ENCODE measurements at regions not wholly inside any gene's neighbourhood (a gene's known extent, or its start where the extent isn't known, plus 50 kb on each side); places are given as distances from the start of the nearest gene placed in this dataset.

- Histone ChIP-seq H3K27ac (ENCODE audit: low read depth, low read length) (no peak overlapping the region), H3K36me3 (ENCODE audit: control insufficient read depth in 2 of 3, insufficient read depth in 3 of 3, low read length in 3 of 3) (no peaks in the 10 kb centered on the region), H3K4me1 (ENCODE audit: control insufficient read depth in 2 of 2, insufficient read depth in 2 of 2, low read length in 2 of 2) (no peaks in the 10 kb centered on the region), H3K27me3 (ENCODE audit: control insufficient read depth in 2 of 2, insufficient read depth in 2 of 2, low read length in 2 of 2) (no peaks in the 10 kb centered on the region), H3K9me3 (ENCODE audit: control insufficient read depth in 2 of 3, low read length in 3 of 3) (no peaks in the 10 kb centered on the region), H3K4me3 (ENCODE audit: low read length) (no peak overlapping the region)
- H3K27me3 Mint-ChIP-seq, result no peaks in the 10 kb centered on the region
- intact Hi-C loops (cut with micrococcal nuclease), result no loop called here
- H3K4me1 Mint-ChIP-seq, result no peaks in the 10 kb centered on the region
- POLR2A ChIA-PET, result no interaction called here
- ATAC-seq (no peak), DNase-seq (no peak)
- H3K27ac Mint-ChIP-seq, result no peak overlapping the region
- CTCF ChIA-PET, result no interaction called here
- H3K4me3 Mint-ChIP-seq, result no peak overlapping the region
- H3K9me3 Mint-ChIP-seq, result peaks cover 0 to 8% (median 0%) of the 10 kb centered on the region in 11 donors
- H3K36me3 Mint-ChIP-seq, result no peaks in the 10 kb centered on the region
Observed at GRCh38 chr2:185477452-185477851, 261.2 kb upstream of the FSIP2 start.

GRCh38 chr2:185484602-185485001, 254.0 kb upstream of the FSIP2 start:
- ATAC-seq, result no peak
- Histone ChIP-seq H3K36me3 (ENCODE audit: control insufficient read depth in 2 of 3, insufficient read depth in 3 of 3, low read length in 3 of 3) (no peaks in the 10 kb centered on the region), H3K27ac (ENCODE audit: low read depth, low read length) (no peak overlapping the region), H3K4me3 (ENCODE audit: low read length) (no peak overlapping the region), H3K27me3 (ENCODE audit: control insufficient read depth in 2 of 2, insufficient read depth in 2 of 2, low read length in 2 of 2) (no peaks in the 10 kb centered on the region), H3K4me1 (ENCODE audit: control insufficient read depth in 2 of 2, insufficient read depth in 2 of 2, low read length in 2 of 2) (no peaks in the 10 kb centered on the region), H3K9me3 (ENCODE audit: control insufficient read depth in 2 of 3, low read length in 3 of 3) (no peaks in the 10 kb centered on the region)
- ChIA-PET CTCF (no interaction called here), POLR2A (no interaction called here)
- Mint-ChIP-seq H3K9me3 (peaks cover 2 to 25% (median 8%) of the 10 kb centered on the region in 11 donors), H3K27me3 (no peaks in the 10 kb centered on the region), H3K27ac (no peak overlapping the region), H3K4me3 (no peak overlapping the region), H3K4me1 (no peaks in the 10 kb centered on the region), H3K36me3 (peaks cover 0 to 6% (median 0%) of the 10 kb centered on the region in 5 donors)
- intact Hi-C loops (cut with micrococcal nuclease), result no loop called here
- no peak for DNase-seq

GRCh38 chr2:185502351-185502750, 236.3 kb upstream of the FSIP2 start:
- Histone ChIP-seq H3K4me3 (ENCODE audit: low read length) (no peak overlapping the region), H3K27ac (ENCODE audit: low read depth, low read length) (no peak overlapping the region), H3K36me3 (ENCODE audit: control insufficient read depth in 2 of 3, insufficient read depth in 3 of 3, low read length in 3 of 3) (no peaks in the 10 kb centered on the region), H3K9me3 (ENCODE audit: control insufficient read depth in 2 of 3, low read length in 3 of 3) (peaks cover 0 to 3% (median 0%) of the 10 kb centered on the region in 3 experiments), H3K4me1 (ENCODE audit: control insufficient read depth in 2 of 2, insufficient read depth in 2 of 2, low read length in 2 of 2) (no peaks in the 10 kb centered on the region), H3K27me3 (ENCODE audit: control insufficient read depth in 2 of 2, insufficient read depth in 2 of 2, low read length in 2 of 2) (no peaks in the 10 kb centered on the region)
- Mint-ChIP-seq H3K36me3 (no peaks in the 10 kb centered on the region), H3K4me1 (no peaks in the 10 kb centered on the region), H3K27ac (no peak overlapping the region), H3K9me3 (peaks cover 0 to 43% (median 14%) of the 10 kb centered on the region in 11 donors), H3K4me3 (no peak overlapping the region), H3K27me3 (no peaks in the 10 kb centered on the region)
- CTCF ChIA-PET, result no interaction called here
- POLR2A ChIA-PET, result no interaction called here
- ATAC-seq, result no peak
- intact Hi-C loops (cut with micrococcal nuclease), result no loop called here
- no peak for DNase-seq

- no peak overlapping the region for H3K27ac Mint-ChIP-seq
- Histone ChIP-seq H3K36me3 (ENCODE audit: control insufficient read depth in 2 of 3, insufficient read depth in 3 of 3, low read length in 3 of 3) (no peaks in the 10 kb centered on the region), H3K4me3 (ENCODE audit: low read length) (no peak overlapping the region), H3K27me3 (ENCODE audit: control insufficient read depth in 2 of 2, insufficient read depth in 2 of 2, low read length in 2 of 2) (no peaks in the 10 kb centered on the region), H3K9me3 (ENCODE audit: control insufficient read depth in 2 of 3, low read length in 3 of 3) (peaks cover 0 to 6% (median 0%) of the 10 kb centered on the region in 3 experiments), H3K27ac (ENCODE audit: low read depth, low read length) (no peak overlapping the region), H3K4me1 (ENCODE audit: control insufficient read depth in 2 of 2, insufficient read depth in 2 of 2, low read length in 2 of 2) (no peaks in the 10 kb centered on the region)
- DNase-seq, result no peak
- no peak for ATAC-seq
- H3K27me3 Mint-ChIP-seq, result no peaks in the 10 kb centered on the region
- H3K36me3 Mint-ChIP-seq, result peaks cover 0 to 4% (median 0%) of the 10 kb centered on the region in 5 donors
- peaks cover 3 to 62% (median 26%) of the 10 kb centered on the region in 11 donors for H3K9me3 Mint-ChIP-seq
- no peaks in the 10 kb centered on the region for H3K4me1 Mint-ChIP-seq
- intact Hi-C loops (cut with micrococcal nuclease), result loop anchor here in 1 of 2 donors (5.0 kb wide), 1 partner anchor 1850 kb away; no protein-coding TSS in a partner anchor
- CTCF ChIA-PET, result no interaction called here
- POLR2A ChIA-PET, result no interaction called here
- H3K4me3 Mint-ChIP-seq, result no peak overlapping the region
Observed at GRCh38 chr2:185507719-185508118, 230.9 kb upstream of the FSIP2 start.

- ATAC-seq, result no peak
- Histone ChIP-seq H3K27ac (ENCODE audit: low read depth, low read length) (no peak overlapping the region), H3K36me3 (ENCODE audit: control insufficient read depth in 2 of 3, insufficient read depth in 3 of 3, low read length in 3 of 3) (no peaks in the 10 kb centered on the region), H3K4me3 (ENCODE audit: low read length) (no peak overlapping the region), H3K4me1 (ENCODE audit: control insufficient read depth in 2 of 2, insufficient read depth in 2 of 2, low read length in 2 of 2) (no peaks in the 10 kb centered on the region), H3K9me3 (ENCODE audit: control insufficient read depth in 2 of 3, low read length in 3 of 3) (peaks cover 0 to 6% (median 4%) of the 10 kb centered on the region in 3 experiments), H3K27me3 (ENCODE audit: control insufficient read depth in 2 of 2, insufficient read depth in 2 of 2, low read length in 2 of 2) (no peaks in the 10 kb centered on the region)
- DNase-seq, result no peak
- Mint-ChIP-seq H3K4me3 (no peak overlapping the region), H3K4me1 (no peaks in the 10 kb centered on the region), H3K27ac (no peak overlapping the region), H3K27me3 (no peaks in the 10 kb centered on the region), H3K36me3 (peaks cover 0 to 4% (median 0%) of the 10 kb centered on the region in 5 donors), H3K9me3 (peaks cover 3 to 61% (median 26%) of the 10 kb centered on the region in 11 donors)
- ChIA-PET CTCF (interaction anchor here (0.6 kb wide), 1 partner anchor 254 kb away, joined by 3 read pairs; no protein-coding TSS in a partner anchor), POLR2A (no interaction called here)
- intact Hi-C loops (cut with micrococcal nuclease), result no loop called here
Observed at GRCh38 chr2:185510060-185510459, 228.5 kb upstream of the FSIP2 start.

- Histone ChIP-seq H3K4me1 (ENCODE audit: control insufficient read depth in 2 of 2, insufficient read depth in 2 of 2, low read length in 2 of 2) (no peaks in the 10 kb centered on the region), H3K27me3 (ENCODE audit: control insufficient read depth in 2 of 2, insufficient read depth in 2 of 2, low read length in 2 of 2) (no peaks in the 10 kb centered on the region), H3K36me3 (ENCODE audit: control insufficient read depth in 2 of 3, insufficient read depth in 3 of 3, low read length in 3 of 3) (no peaks in the 10 kb centered on the region), H3K4me3 (ENCODE audit: low read length) (no peak overlapping the region), H3K9me3 (ENCODE audit: control insufficient read depth in 2 of 3, low read length in 3 of 3) (peaks cover 0 to 6% (median 4%) of the 10 kb centered on the region in 3 experiments), H3K27ac (ENCODE audit: low read depth, low read length) (no peak overlapping the region)
- H3K27ac Mint-ChIP-seq, result no peak overlapping the region
- H3K27me3 Mint-ChIP-seq, result no peaks in the 10 kb centered on the region
- H3K9me3 Mint-ChIP-seq, result peaks cover 5 to 59% (median 21%) of the 10 kb centered on the region in 11 donors
- POLR2A ChIA-PET, result no interaction called here
- DNase-seq (no peak), ATAC-seq (no peak)
- CTCF ChIA-PET, result no interaction called here
- H3K36me3 Mint-ChIP-seq, result peaks cover 0 to 4% (median 0%) of the 10 kb centered on the region in 5 donors
- H3K4me1 Mint-ChIP-seq, result peaks cover 0 to 1% (median 0%) of the 10 kb centered on the region in 7 donors
- intact Hi-C loops (cut with micrococcal nuclease), result no loop called here
- no peak overlapping the region for H3K4me3 Mint-ChIP-seq
Observed at GRCh38 chr2:185511925-185512324, 226.7 kb upstream of the FSIP2 start.

GRCh38 chr2:185522472-185522871, 216.1 kb upstream of the FSIP2 start:
- H3K4me1 ChIP-seq (ENCODE audit: control insufficient read depth in 2 of 2, insufficient read depth in 2 of 2, low read length in 2 of 2), result no peaks in the 10 kb centered on the region
- H3K9me3 ChIP-seq (ENCODE audit: control insufficient read depth in 2 of 3, low read length in 3 of 3), result peaks cover 0 to 8% (median 0%) of the 10 kb centered on the region in 3 experiments
- intact Hi-C loops (cut with micrococcal nuclease), result no loop called here
- H3K4me3 ChIP-seq (ENCODE audit: low read length), result no peak overlapping the region
- Mint-ChIP-seq H3K36me3 (no peaks in the 10 kb centered on the region), H3K4me3 (no peak overlapping the region), H3K9me3 (peaks cover 6 to 25% (median 13%) of the 10 kb centered on the region in 11 donors), H3K4me1 (no peaks in the 10 kb centered on the region), H3K27me3 (no peaks in the 10 kb centered on the region), H3K27ac (no peak overlapping the region)
- H3K27me3 ChIP-seq (ENCODE audit: control insufficient read depth in 2 of 2, insufficient read depth in 2 of 2, low read length in 2 of 2), result no peaks in the 10 kb centered on the region
- no peaks in the 10 kb centered on the region for H3K36me3 ChIP-seq (ENCODE audit: control insufficient read depth in 2 of 3, insufficient read depth in 3 of 3, low read length in 3 of 3)
- DNase-seq, result no peak
- ChIA-PET CTCF (no interaction called here), POLR2A (no interaction called here)
- H3K27ac ChIP-seq (ENCODE audit: low read depth, low read length), result no peak overlapping the region
- no peak for ATAC-seq

Measured in naive thymus-derived CD4-positive, alpha-beta T cell (primary cell).